GM20000 (cell line): ENCODE measurements at regions not wholly inside any gene's neighbourhood (a gene's known extent, or its start where the extent isn't known, plus 50 kb on each side); places are given as distances from the start of the nearest gene placed in this dataset.
"Not testable (repeated sequence)": the region's sequence is repeated elsewhere in the genome, so short reads cannot be mapped to it uniquely, and the experiment has no call there.

ENCODE experiments used
- DNase-seq: peaks from one replicate; pipeline ENCODE4 v3.0.0; 2012; ENCODE audit warnings: low spot score
- TF ChIP-seq, protein P1 (sequence below): IDR thresholded peaks from 2 replicates; pipeline ENCODE4 v1.5.1; 2012; ENCODE audit warnings: mild to moderate bottlenecking, control low read depth; ENCODE audit errors: extremely low read depth, missing control alignments

DNA sequence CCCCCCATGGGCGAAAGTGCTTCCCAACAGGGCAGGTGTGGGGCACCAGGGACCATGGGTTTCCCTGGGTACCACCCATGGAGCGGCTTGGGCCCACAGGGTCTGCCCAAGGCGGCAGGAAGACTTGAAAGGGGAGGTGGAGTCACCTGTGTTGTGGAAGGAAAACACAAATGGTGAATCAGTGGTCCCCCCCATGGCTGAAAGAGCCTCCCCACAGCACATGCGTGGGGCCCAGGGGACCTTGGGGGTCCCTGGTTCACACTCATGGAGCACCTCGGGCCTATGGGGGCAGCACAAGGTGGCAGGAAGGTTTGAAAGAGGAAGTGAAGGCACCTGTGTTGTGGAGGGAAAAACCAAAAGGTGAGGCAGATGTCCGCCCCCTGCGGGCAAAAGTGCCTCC, 581.9 kb downstream of the ALG10 start:
- TF ChIP-seq, protein P1, sequence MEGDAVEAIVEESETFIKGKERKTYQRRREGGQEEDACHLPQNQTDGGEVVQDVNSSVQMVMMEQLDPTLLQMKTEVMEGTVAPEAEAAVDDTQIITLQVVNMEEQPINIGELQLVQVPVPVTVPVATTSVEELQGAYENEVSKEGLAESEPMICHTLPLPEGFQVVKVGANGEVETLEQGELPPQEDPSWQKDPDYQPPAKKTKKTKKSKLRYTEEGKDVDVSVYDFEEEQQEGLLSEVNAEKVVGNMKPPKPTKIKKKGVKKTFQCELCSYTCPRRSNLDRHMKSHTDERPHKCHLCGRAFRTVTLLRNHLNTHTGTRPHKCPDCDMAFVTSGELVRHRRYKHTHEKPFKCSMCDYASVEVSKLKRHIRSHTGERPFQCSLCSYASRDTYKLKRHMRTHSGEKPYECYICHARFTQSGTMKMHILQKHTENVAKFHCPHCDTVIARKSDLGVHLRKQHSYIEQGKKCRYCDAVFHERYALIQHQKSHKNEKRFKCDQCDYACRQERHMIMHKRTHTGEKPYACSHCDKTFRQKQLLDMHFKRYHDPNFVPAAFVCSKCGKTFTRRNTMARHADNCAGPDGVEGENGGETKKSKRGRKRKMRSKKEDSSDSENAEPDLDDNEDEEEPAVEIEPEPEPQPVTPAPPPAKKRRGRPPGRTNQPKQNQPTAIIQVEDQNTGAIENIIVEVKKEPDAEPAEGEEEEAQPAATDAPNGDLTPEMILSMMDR = no peak
- DNase-seq = no peak

DNA sequence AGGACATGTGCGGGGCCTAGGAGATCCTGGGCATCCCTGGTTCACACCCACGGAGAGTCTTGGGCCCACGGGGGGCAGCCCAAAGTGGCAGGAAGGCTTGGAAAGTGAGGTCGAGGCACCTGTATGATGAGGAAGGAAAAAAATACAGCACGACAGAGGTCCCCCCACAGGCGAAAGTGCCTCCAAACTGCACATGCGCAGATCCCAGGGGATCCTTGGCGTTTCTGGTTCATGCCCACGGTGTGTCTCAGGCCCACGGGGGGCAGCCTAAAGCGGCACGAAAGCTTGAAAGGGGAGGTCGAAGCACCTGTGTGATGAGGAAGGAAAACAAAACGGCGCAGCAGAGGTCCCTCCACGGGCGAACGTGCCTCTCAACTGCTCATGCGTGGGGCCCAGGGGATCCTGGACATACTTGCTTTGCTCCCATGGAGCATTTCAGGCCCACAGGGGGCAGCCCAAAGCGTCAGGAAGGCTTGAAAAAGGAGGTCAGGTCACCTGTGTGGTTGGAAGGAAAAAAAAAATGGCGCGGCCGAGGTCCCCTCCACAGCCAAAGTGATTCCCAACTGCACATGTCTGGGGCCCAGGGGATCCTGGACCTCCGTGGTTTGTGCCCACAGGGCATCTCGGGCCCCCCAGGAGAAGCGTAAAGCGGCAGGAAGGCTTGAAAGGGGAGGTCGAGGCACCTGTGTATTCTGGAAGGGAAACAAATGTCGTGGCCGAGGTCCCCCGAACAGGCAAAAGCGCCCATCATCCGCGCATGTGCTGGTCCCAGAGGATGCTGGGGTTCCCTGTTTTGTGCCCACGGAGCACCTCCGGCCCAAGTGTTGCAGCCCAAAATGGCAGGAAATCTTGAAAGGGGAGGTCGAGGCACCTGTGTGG, 582.6 kb downstream of the ALG10 start:
- DNase-seq = no peak
- TF ChIP-seq, protein P1 = no peak

DNA sequence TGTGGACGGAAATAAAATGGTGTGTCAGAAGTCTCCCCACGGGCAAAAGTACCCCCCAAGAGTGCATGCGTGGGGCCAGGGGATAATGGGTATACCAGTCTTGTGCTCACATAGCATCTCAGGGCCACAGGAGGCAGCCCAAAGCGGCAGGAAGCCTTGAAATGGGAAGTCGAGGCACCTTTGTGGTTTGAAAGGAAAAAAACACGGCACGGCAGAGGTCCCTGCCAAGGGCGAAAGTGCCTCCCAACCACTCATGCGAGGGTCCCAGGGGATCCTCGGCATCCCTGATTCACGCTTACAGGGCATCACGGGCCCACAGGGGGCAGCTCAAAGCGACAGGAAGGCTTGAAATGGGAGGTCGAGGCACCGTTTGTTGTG, 583.2 kb downstream of the ALG10 start:
- no peak for DNase-seq
- TF ChIP-seq, protein P1 = no peak

DNA sequence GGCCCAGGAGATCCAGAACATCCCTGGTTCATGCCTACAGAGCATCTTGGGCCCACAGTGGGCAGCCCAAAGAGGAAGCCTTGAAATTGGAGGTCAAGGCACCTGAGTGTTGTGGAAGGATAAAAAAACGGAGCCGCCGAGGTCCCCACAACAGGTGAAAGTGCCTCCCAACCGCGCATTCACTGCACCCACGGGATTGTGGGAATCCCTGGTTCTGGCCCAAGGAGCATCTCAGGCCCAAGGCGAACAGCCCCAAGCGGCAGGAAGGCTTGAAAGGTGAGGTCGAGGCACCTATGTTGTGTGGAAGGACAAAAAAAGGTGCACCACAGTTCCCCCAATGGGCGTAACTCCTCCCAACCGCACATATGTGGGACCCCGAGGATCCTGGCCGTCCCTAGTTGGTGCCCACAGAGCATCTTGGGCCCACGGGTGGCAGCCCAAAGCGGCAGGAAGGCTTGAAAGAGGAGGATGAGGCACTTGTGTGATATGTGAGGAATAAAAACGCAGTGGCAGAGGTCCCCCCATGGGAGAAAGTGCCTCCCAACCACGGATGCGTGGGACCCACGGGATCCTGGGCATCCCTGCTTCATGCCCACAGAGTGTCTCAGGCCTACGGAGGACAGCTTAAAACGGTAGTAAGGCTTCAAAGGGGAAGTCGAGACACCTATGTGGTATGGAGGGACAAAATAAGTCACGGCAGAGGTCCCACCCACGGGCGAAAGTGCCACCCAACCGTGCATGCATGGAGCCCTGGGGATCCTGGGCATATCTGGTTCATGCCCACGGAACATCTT, 583.9 kb downstream of the ALG10 start:
- TF ChIP-seq, protein P1 = no peak

DNA sequence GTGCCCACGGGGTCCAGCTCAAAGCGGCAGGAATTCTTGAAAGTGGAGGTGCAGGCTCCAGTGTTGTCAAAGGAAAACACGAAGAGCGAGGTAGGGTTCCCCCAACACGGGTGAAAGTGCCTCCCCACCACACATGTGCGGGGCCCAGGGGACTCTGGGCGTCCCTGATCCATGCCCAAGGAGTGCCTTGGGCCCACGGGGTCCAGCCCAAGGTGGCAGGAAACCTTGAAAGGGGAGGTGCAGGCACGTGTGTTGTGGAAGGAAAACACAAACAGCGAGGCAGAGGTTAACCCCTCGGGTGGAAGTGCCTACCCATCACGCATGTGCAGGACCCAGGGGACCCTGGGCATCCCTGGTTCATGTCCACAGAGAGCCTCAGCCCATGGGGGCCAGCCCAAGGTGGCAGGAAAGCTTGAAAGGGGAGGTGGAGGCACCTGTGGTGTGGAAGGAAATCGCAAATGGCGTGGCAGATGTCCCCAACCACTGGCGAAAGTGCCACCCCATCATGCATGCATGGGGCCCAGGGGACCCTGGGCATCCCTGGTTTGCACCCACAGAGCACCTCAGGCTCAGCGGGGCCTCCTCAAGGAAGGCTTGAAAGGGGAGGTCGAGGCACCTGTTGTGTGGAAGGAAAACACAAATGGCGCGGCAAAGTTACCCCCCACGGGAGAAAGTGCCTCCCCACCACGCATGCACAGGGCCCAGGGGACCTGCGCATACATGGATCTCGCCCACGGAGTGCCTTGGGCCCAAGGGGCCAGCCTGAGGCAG, 584.6 kb downstream of the ALG10 start:
- TF ChIP-seq, protein P1 = no peak
- DNase-seq = no peak

More for the DNA sequence above, 583.9 kb downstream of the ALG10 start:
- no peak for DNase-seq

DNA sequence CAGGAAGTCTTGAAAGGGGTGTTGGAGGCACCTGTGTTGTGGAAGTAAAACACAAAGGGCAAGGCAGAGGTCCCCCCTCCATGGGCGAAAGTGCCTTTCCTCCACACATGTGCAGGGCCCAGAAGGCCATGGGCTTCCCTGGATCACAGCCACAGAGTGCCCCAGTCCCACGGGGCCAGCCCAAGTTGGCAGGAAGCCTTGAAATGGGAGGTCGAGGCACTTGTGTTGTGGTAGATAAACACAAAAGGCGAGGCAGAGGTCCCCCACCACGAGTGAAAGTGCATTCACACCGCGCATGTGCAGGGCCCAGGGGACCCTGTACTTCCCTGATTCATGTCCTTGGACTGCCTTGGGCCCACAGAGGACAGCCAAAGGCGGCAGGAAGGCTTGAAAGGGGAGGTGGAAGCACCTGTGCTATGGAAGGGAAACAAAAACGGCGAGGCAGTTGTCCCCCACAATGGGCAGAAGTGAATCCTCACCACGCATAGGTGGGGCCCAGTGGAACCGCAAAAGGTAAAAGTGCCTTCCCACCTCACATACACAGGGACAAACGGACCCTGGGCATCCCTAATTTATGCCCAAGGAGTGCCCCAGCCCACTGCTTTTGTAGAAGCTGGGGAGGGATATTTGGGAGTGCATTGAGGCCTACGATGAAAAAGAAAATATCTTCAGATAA, 585.4 kb downstream of the ALG10 start:
- TF ChIP-seq, protein P1 = no peak
- DNase-seq = no peak

DNA sequence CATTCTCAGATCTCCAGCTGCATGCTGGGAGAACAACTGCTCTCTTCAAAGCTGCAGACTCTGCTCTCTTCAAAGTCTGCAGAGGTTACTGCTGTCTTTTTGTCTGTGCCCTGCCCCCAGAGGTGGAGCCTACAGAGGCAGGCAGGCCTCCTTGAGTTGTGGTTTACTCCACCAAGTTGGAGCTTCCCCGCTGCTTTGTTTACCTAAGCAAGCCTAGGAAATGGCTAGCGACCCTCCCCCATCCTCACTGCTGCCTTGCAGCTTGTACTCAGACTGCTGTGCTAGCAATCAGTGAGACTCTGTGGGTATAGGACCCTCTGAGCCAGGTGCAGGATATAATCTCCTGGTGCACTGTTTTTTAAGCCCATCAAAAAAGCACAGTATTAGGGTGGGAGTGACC, 591.7 kb downstream of the ALG10 start:
- not testable (repeated sequence) for DNase-seq
